NCI-H128 (cell line): ENCODE measurements at regions not wholly inside any gene's neighbourhood (a gene's known extent, or its start where the extent isn't known, plus 50 kb on each side); places are given as distances from the start of the nearest gene placed in this dataset.

Experiments used
- DNase-seq: peaks from one replicate; lab custom pipeline; 2025; ENCODE audit not compliant: unreplicated experiment; lab: John Stamatoyannopoulos, UW

GRCh38 chr6:156725712-156726111 is 51.5 kb upstream of the ARID1B start:
- no peak for DNase-seq

GRCh38 chr6:156720691-156721685 is 56.2 kb upstream of the ARID1B start:
- no peak for DNase-seq

- DNase-seq = no peak
Observed at GRCh38 chr6:156719720-156720563, 57.2 kb upstream of the ARID1B start.

- no peak for DNase-seq
Observed at GRCh38 chr6:156719395-156719719, 57.8 kb upstream of the ARID1B start.

GRCh38 chr6:156718647-156719394 is 58.4 kb upstream of the ARID1B start:
- DNase-seq = no peak

- no peak for DNase-seq
Observed at GRCh38 chr6:156717542-156717941, 59.6 kb upstream of the ARID1B start.

- DNase-seq = no peak
Observed at GRCh38 chr6:156715839-156716238, 61.3 kb upstream of the ARID1B start.

GRCh38 chr6:156713548-156713947 is 63.6 kb upstream of the ARID1B start:
- no peak for DNase-seq

- no peak for DNase-seq
Observed at GRCh38 chr6:156710479-156710878, 66.7 kb upstream of the ARID1B start.

GRCh38 chr6:156707818-156708217 is 69.4 kb upstream of the ARID1B start:
- DNase-seq = no peak

GRCh38 chr6:156703719-156704118 is 73.5 kb upstream of the ARID1B start:
- no peak for DNase-seq

- no peak for DNase-seq
Observed at GRCh38 chr6:156701966-156702365, 75.2 kb upstream of the ARID1B start.

- no peak for DNase-seq
Observed at GRCh38 chr6:156700440-156701057, 76.6 kb upstream of the ARID1B start.

- no peak for DNase-seq
Observed at GRCh38 chr6:156699935-156700334, 77.2 kb upstream of the ARID1B start.

- DNase-seq = no peak
Observed at GRCh38 chr6:156699017-156699421, 78.2 kb upstream of the ARID1B start.

- DNase-seq = no peak
Observed at GRCh38 chr6:156698239-156699016, 78.8 kb upstream of the ARID1B start.

GRCh38 chr6:156697225-156697830 is 79.8 kb upstream of the ARID1B start:
- DNase-seq = no peak

GRCh38 chr6:156695742-156696141 is 81.4 kb upstream of the ARID1B start:
- no peak for DNase-seq

- DNase-seq = no peak
Observed at GRCh38 chr6:156694679-156695078, 82.5 kb upstream of the ARID1B start.

GRCh38 chr6:156691018-156691417 is 86.2 kb upstream of the ARID1B start:
- no peak for DNase-seq
